ENCODE measurements at regions not wholly inside any gene's neighbourhood (a gene's known extent, or its start where the extent isn't known, plus 50 kb on each side); places are given as distances from the start of the nearest gene placed in this dataset.

DNA sequence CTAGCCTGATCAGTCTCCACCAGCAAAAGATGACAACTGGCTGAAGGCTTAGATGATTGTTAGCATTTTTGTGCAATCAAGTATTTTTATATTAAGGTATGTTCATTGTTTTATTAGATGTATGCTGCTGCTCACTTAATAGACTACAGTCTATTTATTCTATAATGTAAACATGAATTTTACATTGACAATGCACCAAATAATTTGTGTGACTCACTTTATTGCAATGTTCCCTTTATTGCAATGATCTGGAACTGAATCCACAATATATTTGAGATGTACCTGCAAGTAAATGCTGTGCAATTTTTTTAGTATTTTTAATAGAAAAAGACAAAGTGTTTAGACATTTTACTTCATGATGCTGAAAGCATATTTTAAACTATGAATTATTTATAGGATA, 896.5 kb downstream of the AMY1C start:
- TF ChIP-seq REST (IDR thresholded peaks at IDR 0.05; ENCODE audit: insufficient read depth in 1 of 2, low read depth in 2 of 2, low read length in 2 of 2), result no peak
- no peak for TF ChIP-seq POLR2AphosphoS5 (IDR thresholded peaks at IDR 0.05; ENCODE audit: low read depth, low read length)
- no peak for TF ChIP-seq SIN3A (IDR thresholded peaks at IDR 0.05; ENCODE audit: borderline replicate concordance, insufficient read depth, low read length)
- TF ChIP-seq TAF1 (IDR thresholded peaks at IDR 0.05; ENCODE audit: borderline replicate concordance, insufficient read depth, low read length), result no peak
